NT2/D1 (cell line): ENCODE measurements at regions not wholly inside any gene's neighbourhood (a gene's known extent, or its start where the extent isn't known, plus 50 kb on each side); places are given as distances from the start of the nearest gene placed in this dataset.

ENCODE experiments used
- SUZ12 ChIP-seq: IDR thresholded peaks from 2 replicates; pipeline ENCODE4 v1.6.1; 2011; ENCODE audit not compliant: insufficient read length, insufficient read depth; ENCODE audit errors: extremely low read depth
- ZNF274 ChIP-seq: IDR thresholded peaks from 2 replicates; pipeline ENCODE4 v1.6.1; 2011; ENCODE audit warnings: mild to moderate bottlenecking, low read depth, low read length

- TF ChIP-seq SUZ12 (no peak), ZNF274 (no peak)
Observed at GRCh38 chr5:68406767-68407241, 191.2 kb downstream of the PIK3R1 start.
